PC-3 (cell line): ENCODE measurements at regions not wholly inside any gene's neighbourhood (a gene's known extent, or its start where the extent isn't known, plus 50 kb on each side); places are given as distances from the start of the nearest gene placed in this dataset.

Experiments
- ATAC-seq: fragments of 200-7000 bp; cut with Tn5 transposase; 2 replicates; pipeline ENCODE4 v1.9.1; 2020; ENCODE audit warnings: mild to moderate bottlenecking, moderate library complexity
- BruUV-seq: library from RNA; stranded (reverse); fragments of 400-500 nt; replicated peaks from 2 replicates; lab custom pipeline; 2021; lab: Mats Ljungman, UMichigan
- CTCF ChIA-PET: fragments of 300-600 bp; sonication (Branson Sonifier 250); formaldehyde crosslinking; loops from one replicate; lab custom pipeline; 2022; ENCODE audit warnings: antibody characterized with exemption; lab: Charles Lee
- POLR2A ChIA-PET: fragments of 300-600 bp; sonication (Branson Sonifier 250); formaldehyde crosslinking; loops from one replicate; lab custom pipeline; 2022; ENCODE audit warnings: antibody characterized with exemption; ENCODE audit not compliant: unreplicated experiment; lab: Charles Lee
- DNase-seq: peaks from one replicate; pipeline ENCODE4 v3.0.0-alpha.2; 2015
- H2AFZ ChIP-seq: fragments of 300-600 bp; sonication (generic); 2 replicates; pipeline ENCODE4 v1.6.0; 2016; ENCODE audit warnings: antibody characterized with exemption, low read length
- H3F3A ChIP-seq: fragments of 300-600 bp; sonication (generic); one replicate; pipeline ENCODE4 v1.6.0; 2017; ENCODE audit warnings: antibody characterized with exemption, low read length, control low read depth, mild to moderate bottlenecking; ENCODE audit not compliant: unreplicated experiment
- H3K27ac ChIP-seq: fragments of 300-600 bp; sonication (generic); 2 replicates; pipeline ENCODE4 v1.5.1; 2016; ENCODE audit warnings: mild to moderate bottlenecking, low read length
- H3K27me3 ChIP-seq: fragments of 300-600 bp; sonication (generic); 2 replicates; pipeline ENCODE4 v1.6.1; 2016; ENCODE audit warnings: low read length, mixed read lengths
- H3K36me3 ChIP-seq: fragments of 300-600 bp; sonication (generic); 2 replicates; pipeline ENCODE4 v1.6.1; 2016; ENCODE audit warnings: low read depth, mixed run types, low read length, mixed read lengths
- H3K4me1 ChIP-seq: fragments of 300-600 bp; sonication (generic); 2 replicates; pipeline ENCODE4 v1.5.1; 2016; ENCODE audit warnings: low read length; ENCODE audit not compliant: insufficient read depth
- H3K4me2 ChIP-seq: fragments of 300-600 bp; sonication (generic); 2 replicates; pipeline ENCODE4 v1.6.0; 2016; ENCODE audit warnings: low read length
- H3K4me3 ChIP-seq: fragments of 300-600 bp; sonication (generic); 2 replicates; pipeline ENCODE4 v1.5.1; 2016; ENCODE audit warnings: mild to moderate bottlenecking, low read length, mixed read lengths
- H3K79me2 ChIP-seq: fragments of 300-600 bp; sonication (generic); 2 replicates; pipeline ENCODE4 v1.6.1; 2017; ENCODE audit warnings: low read length, mixed read lengths
- H3K9ac ChIP-seq: fragments of 300-600 bp; sonication (generic); 2 replicates; pipeline ENCODE4 v1.6.0; 2016; ENCODE audit warnings: mild to moderate bottlenecking, low read length
- H3K9me2 ChIP-seq: fragments of 300-600 bp; sonication (generic); replicated peaks from 2 replicates; pipeline ENCODE4 v1.6.1; 2016; ENCODE audit warnings: mixed run types, low read length, mixed read lengths
- H3K9me3 ChIP-seq: fragments of 300-600 bp; sonication (generic); 2 replicates; pipeline ENCODE4 v1.6.1; 2016; ENCODE audit warnings: low read length, mixed read lengths
- H4K20me1 ChIP-seq: fragments of 300-600 bp; sonication (generic); 2 replicates; pipeline ENCODE4 v1.6.1; 2016; ENCODE audit warnings: low read length, mixed read lengths
- CTCF ChIP-seq: fragments of 300-600 bp; sonication (generic); conservative IDR thresholded peaks from 2 replicates; pipeline ENCODE4 v1.5.1; 2017; ENCODE audit warnings: antibody characterized with exemption, low read depth, mild to moderate bottlenecking, low read length
- EZH2 ChIP-seq: fragments of 300-600 bp; sonication (generic); IDR thresholded peaks from one replicate; pipeline ENCODE4 v1.6.1; 2017; ENCODE audit warnings: antibody characterized with exemption, mild to moderate bottlenecking, low read length; ENCODE audit not compliant: unreplicated experiment
- EZH2phosphoT487 ChIP-seq: fragments of 300-600 bp; sonication (generic); IDR thresholded peaks from 2 replicates; pipeline ENCODE4 v1.6.1; 2018; ENCODE audit warnings: mild to moderate bottlenecking, antibody characterized with exemption, low read length, borderline replicate concordance
- intact Hi-C: fragments of 100-400 bp; cut with micrococcal nuclease; formaldehyde crosslinking; loops from 2 replicates; pipeline ENCODE4 v1.9.0; 2023

DNA sequence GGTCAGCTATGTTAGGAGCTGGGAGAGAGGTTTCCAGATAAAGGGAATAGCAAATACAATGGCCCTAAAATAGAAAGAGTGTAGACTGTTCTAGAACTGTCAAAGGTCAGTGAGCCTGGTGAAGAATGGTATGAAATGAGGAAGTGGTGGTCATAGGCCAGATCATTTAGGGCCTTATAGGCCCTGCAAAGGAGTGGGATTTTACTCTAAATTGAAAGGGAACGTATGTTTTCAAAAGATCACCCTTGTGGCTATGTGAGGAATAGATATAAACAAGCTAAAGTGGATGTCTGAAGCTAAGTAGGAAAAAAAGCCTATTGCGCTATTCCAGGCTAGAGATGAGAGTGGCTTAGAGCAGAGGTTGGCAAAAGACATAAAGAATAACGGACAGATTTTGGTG is 70.7 kb upstream of the TDRD3 start:
- no peaks in the 10 kb centered on the region; the same call in 1 of the 2 replicates for H3K27me3 ChIP-seq
- no peak overlapping the region for H3K4me3 ChIP-seq
- H3K4me2 ChIP-seq = no peak overlapping the region
- H4K20me1 ChIP-seq = no peaks in the 10 kb centered on the region
- BruUV-seq = no TSS peak
- H2AFZ ChIP-seq = no peak overlapping the region
- intact Hi-C loops = loop anchor here (5.0 kb wide), 1 partner anchor 644 kb away; no protein-coding TSS in a partner anchor
- H3K79me2 ChIP-seq = no peaks in the 10 kb centered on the region
- TF ChIP-seq CTCF (no peak; the same call in 1 of the 2 replicates), EZH2phosphoT487 (no peak), EZH2 (no peak)
- no peaks in the 10 kb centered on the region for H3F3A ChIP-seq
- no peaks in the 10 kb centered on the region for H3K9me3 ChIP-seq
- H3K27ac ChIP-seq = no peak overlapping the region
- DNase-seq = no peak
- H3K9ac ChIP-seq = no peak overlapping the region
- no peaks in the 10 kb centered on the region for H3K9me2 ChIP-seq
- ChIA-PET CTCF (no interaction called here), POLR2A (interaction anchor here (0.6 kb wide), 1 partner anchor 11 kb away, joined by 3 read pairs; no protein-coding TSS in a partner anchor)
- no peaks in the 10 kb centered on the region for H3K4me1 ChIP-seq
- no peak for ATAC-seq
- no peaks in the 10 kb centered on the region for H3K36me3 ChIP-seq

DNA sequence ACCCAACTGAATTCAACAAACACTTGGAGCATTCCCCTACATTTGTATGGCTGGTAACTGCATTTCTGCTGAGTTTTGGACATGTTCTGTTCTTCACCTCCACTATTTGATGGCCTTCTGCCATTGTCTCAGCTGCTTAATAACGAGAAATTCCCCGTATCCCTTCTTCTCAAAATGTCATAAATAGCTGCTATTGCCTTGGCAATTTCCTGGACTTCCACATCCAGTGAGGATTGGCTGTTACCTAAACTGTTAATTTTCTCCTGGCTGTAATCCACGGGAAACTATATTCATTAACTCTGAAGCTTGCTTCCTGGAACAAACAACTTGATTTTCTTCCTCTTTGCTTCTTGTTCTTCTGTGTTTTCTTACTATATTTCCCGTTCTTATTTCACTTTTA is 69.5 kb upstream of the TDRD3 start:
- Histone ChIP-seq H3K27ac (no peak overlapping the region), H3K4me2 (no peak overlapping the region), H3K36me3 (no peaks in the 10 kb centered on the region), H3K9me3 (no peaks in the 10 kb centered on the region), H3K4me1 (no peaks in the 10 kb centered on the region), H3F3A (no peaks in the 10 kb centered on the region), H3K9me2 (no peaks in the 10 kb centered on the region), H3K27me3 (peaks cover 7% of the 10 kb centered on the region; the same call in 1 of the 2 replicates), H2AFZ (no peak overlapping the region), H3K79me2 (no peaks in the 10 kb centered on the region), H3K9ac (no peak overlapping the region), H3K4me3 (no peak overlapping the region), H4K20me1 (no peaks in the 10 kb centered on the region)
- DNase-seq = no peak
- TF ChIP-seq EZH2 (no peak), CTCF (no peak), EZH2phosphoT487 (no peak)
- ChIA-PET CTCF (interaction anchor here (0.6 kb wide), 1 partner anchor 8 kb away, joined by 3 read pairs; no protein-coding TSS in a partner anchor), POLR2A (no interaction called here)
- no peak for ATAC-seq
- BruUV-seq = no TSS peak
- intact Hi-C loops = loop anchor here (5.0 kb wide), 1 partner anchor 645 kb away; no protein-coding TSS in a partner anchor

- Histone ChIP-seq H2AFZ (no peak overlapping the region), H3K4me2 (no peak overlapping the region), H4K20me1 (no peaks in the 10 kb centered on the region), H3K9ac (no peak overlapping the region), H3K9me2 (no peaks in the 10 kb centered on the region), H3K27me3 (peaks cover 10% of the 10 kb centered on the region; the same call in 1 of the 2 replicates), H3K4me1 (no peaks in the 10 kb centered on the region), H3F3A (no peaks in the 10 kb centered on the region), H3K27ac (no peak overlapping the region), H3K4me3 (no peak overlapping the region), H3K9me3 (no peaks in the 10 kb centered on the region), H3K79me2 (no peaks in the 10 kb centered on the region), H3K36me3 (no peaks in the 10 kb centered on the region)
- ChIA-PET POLR2A (no interaction called here), CTCF (interaction anchor here (0.6 kb wide), 2 partner anchors 9 to 65 kb away, joined by 3 read pairs; no protein-coding TSS in a partner anchor)
- ATAC-seq (no peak), DNase-seq (no peak)
- intact Hi-C loops = loop anchor here (5.0 kb wide), 1 partner anchor 646 kb away; no protein-coding TSS in a partner anchor
- TF ChIP-seq EZH2phosphoT487 (no peak), CTCF (no peak), EZH2 (no peak)
- BruUV-seq = no TSS peak
These were observed 68.9 kb upstream of the TDRD3 start for GRCh38 chr13:60328073-60328472.
